NOMO-1 treated with DMSO at 0.1 percent for 48 hours (cell line): ENCODE measurements at regions not wholly inside any gene's neighbourhood (a gene's known extent, or its start where the extent isn't known, plus 50 kb on each side); places are given as distances from the start of the nearest gene placed in this dataset.

Experiments used
- DNase-seq: peaks from one replicate; lab custom pipeline; 2025; ENCODE audit not compliant: unreplicated experiment; lab: John Stamatoyannopoulos, UW

GRCh38 chr10:90652519-90652918 is 205.3 kb downstream of the HTR7 start:
- no peak for DNase-seq

GRCh38 chr10:90658791-90659190 is 199.0 kb downstream of the HTR7 start:
- DNase-seq, result no peak

- DNase-seq, result no peak
Observed at GRCh38 chr10:90665905-90666662, 191.8 kb downstream of the HTR7 start.

- DNase-seq, result no peak
Observed at GRCh38 chr10:90674461-90674860, 183.4 kb downstream of the HTR7 start.

GRCh38 chr10:90674928-90675327 is 182.9 kb downstream of the HTR7 start:
- no peak for DNase-seq

- DNase-seq, result no peak
Observed at GRCh38 chr10:90675621-90676020, 182.2 kb downstream of the HTR7 start.
